Lung (tissue), 11 donors: ENCODE measurements at regions not wholly inside any gene's neighbourhood (a gene's known extent, or its start where the extent isn't known, plus 50 kb on each side); places are given as distances from the start of the nearest gene placed in this dataset.

Experiments used
- ATAC-seq: fragments of 200-7000 bp; cut with Tn5 transposase; one replicate; pipeline ENCODE4 v1.9.1; 2020; ENCODE audit warnings: moderate number of reproducible peaks; ENCODE audit not compliant: insufficient read depth, low FRiP score
- DNase-seq, 3 donors: peaks; one replicate each; pipeline ENCODE4 v3.0.0-alpha.2; 2013 to 2017
- H3K27ac ChIP-seq, 2 donors: one replicate each; pipeline ENCODE4 v1.5.1; 2013; ENCODE audit warnings: mild to moderate bottlenecking in 2 of 2, moderate library complexity in 2 of 2, control low read depth in 1 of 2, inconsistent platforms in 1 of 2, low read depth in 1 of 2, low read length in 1 of 2
- H3K27me3 ChIP-seq, 3 donors: one replicate each; pipeline ENCODE4 v1.5.1; 2013; ENCODE audit warnings: low read length in 2 of 3; ENCODE audit not compliant: control insufficient read depth in 3 of 3, insufficient read depth in 3 of 3
- H3K36me3 ChIP-seq, 4 donors: one replicate each; pipeline ENCODE4 v1.5.1; 2013; ENCODE audit warnings: low read length in 4 of 4, mild to moderate bottlenecking in 1 of 4, moderate library complexity in 1 of 4; ENCODE audit not compliant: control insufficient read depth in 4 of 4, insufficient read depth in 4 of 4
- H3K4me1 ChIP-seq, 5 donors: one replicate each; pipeline ENCODE4 v1.5.1; 2013; ENCODE audit warnings: low read length in 5 of 5, mild to moderate bottlenecking in 2 of 5, moderate library complexity in 1 of 5; ENCODE audit not compliant: control insufficient read depth in 5 of 5, insufficient read depth in 5 of 5
- H3K4me3 ChIP-seq: one replicate; pipeline ENCODE4 v1.5.1; 2013; ENCODE audit warnings: mild to moderate bottlenecking, control low read depth, moderate library complexity
- H3K9ac ChIP-seq, 2 donors: one replicate each; pipeline ENCODE4 v1.5.1; 2013; ENCODE audit warnings: low read length in 2 of 2, control low read depth in 1 of 2; ENCODE audit not compliant: insufficient read depth in 1 of 2
- H3K9me3 ChIP-seq, 4 donors: one replicate each; pipeline ENCODE4 v1.5.1; 2013; ENCODE audit warnings: low read length in 3 of 4, mild to moderate bottlenecking in 1 of 4, moderate library complexity in 1 of 4; ENCODE audit not compliant: control insufficient read depth in 4 of 4, insufficient read depth in 3 of 4
- WGBS, 2 donors: extraction: QIAGEN DNeasy Blood & Tissue Kit; methylation state at CpG; one replicate each; pipeline ENCODE4 v1.1.7; 2013; 5-methylcytosine and 5-hydroxymethylcytosine counted together
- TF ChIP-seq, protein P1 (sequence below): IDR thresholded peaks from 2 replicates; pipeline ENCODE4 v1.5.1; 2012; ENCODE audit warnings: mild to moderate bottlenecking; ENCODE audit errors: control extremely low read depth, extremely low read depth
- donor health status: control.
- donor health status: control.
- donor health status: Bipolar disorder and iron deficiency.
- donor health status: healthy.
- donor health status: DM: yes; HTN: yes; CAD: no.

GRCh38 chr10:89134963-89135362, 72.2 kb downstream of the CH25H start:
- no peak for ATAC-seq

DNA sequence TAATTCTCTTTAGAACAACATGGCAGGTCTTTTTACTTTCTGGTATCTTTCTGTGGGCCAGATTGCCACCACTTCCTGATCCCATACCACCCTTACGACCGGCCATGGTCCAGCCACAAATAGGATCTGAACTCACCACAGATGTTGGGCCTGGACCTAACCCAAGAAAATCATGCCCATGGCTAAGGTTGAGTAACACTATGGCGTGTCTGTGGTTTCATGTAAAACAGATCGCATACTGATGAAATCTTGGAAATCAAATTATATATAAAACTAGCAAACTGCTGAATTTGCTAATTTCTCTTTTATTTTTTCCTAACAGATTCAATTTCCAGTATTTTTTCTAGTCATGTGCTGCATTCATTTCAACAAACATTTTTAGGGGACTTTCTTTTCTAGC, 77.2 kb downstream of the CH25H start:
- H3K9ac ChIP-seq: no peak overlapping the region
- peaks cover 0 to 7% (median 0%) of the 10 kb centered on the region in 5 donors for H3K4me1 ChIP-seq
- ATAC-seq: no peak
- H3K27ac ChIP-seq: no peak overlapping the region
- DNase-seq: no peak
- no peaks in the 10 kb centered on the region for H3K27me3 ChIP-seq
- no peaks in the 10 kb centered on the region for H3K9me3 ChIP-seq
- no peak overlapping the region for H3K4me3 ChIP-seq
- TF ChIP-seq, protein P1, sequence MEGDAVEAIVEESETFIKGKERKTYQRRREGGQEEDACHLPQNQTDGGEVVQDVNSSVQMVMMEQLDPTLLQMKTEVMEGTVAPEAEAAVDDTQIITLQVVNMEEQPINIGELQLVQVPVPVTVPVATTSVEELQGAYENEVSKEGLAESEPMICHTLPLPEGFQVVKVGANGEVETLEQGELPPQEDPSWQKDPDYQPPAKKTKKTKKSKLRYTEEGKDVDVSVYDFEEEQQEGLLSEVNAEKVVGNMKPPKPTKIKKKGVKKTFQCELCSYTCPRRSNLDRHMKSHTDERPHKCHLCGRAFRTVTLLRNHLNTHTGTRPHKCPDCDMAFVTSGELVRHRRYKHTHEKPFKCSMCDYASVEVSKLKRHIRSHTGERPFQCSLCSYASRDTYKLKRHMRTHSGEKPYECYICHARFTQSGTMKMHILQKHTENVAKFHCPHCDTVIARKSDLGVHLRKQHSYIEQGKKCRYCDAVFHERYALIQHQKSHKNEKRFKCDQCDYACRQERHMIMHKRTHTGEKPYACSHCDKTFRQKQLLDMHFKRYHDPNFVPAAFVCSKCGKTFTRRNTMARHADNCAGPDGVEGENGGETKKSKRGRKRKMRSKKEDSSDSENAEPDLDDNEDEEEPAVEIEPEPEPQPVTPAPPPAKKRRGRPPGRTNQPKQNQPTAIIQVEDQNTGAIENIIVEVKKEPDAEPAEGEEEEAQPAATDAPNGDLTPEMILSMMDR: no peak
- 29 to 67% methylated on average over 4 of the region's 4 CpGs for WGBS, 2 donors
- no peaks in the 10 kb centered on the region for H3K36me3 ChIP-seq

More at GRCh38 chr10:89134963-89135362, 72.2 kb downstream of the CH25H start:
- Histone ChIP-seq H3K27ac (no peak overlapping the region), H3K36me3 (no peaks in the 10 kb centered on the region), H3K4me3 (no peak overlapping the region), H3K9ac (no peak overlapping the region), H3K9me3 (no peaks in the 10 kb centered on the region), H3K4me1 (no peaks in the 10 kb centered on the region), H3K27me3 (no peaks in the 10 kb centered on the region)
- no peak for DNase-seq
- TF ChIP-seq, protein P1: no peak

GRCh38 chr10:89122433-89123051, 84.6 kb downstream of the CH25H start:
- 32 to 48% methylated on average over 4 of the region's 4 CpGs for WGBS, 2 donors
- Histone ChIP-seq H3K9ac (no peak overlapping the region), H3K4me3 (no peak overlapping the region), H3K27ac (peak overlapping the region; percentile 21 to 61), H3K36me3 (no peaks in the 10 kb centered on the region), H3K9me3 (no peaks in the 10 kb centered on the region), H3K4me1 (peaks cover 0 to 3% (median 0%) of the 10 kb centered on the region in 5 donors), H3K27me3 (no peaks in the 10 kb centered on the region)
- peak in 1 of 3 donors; percentile 32 for DNase-seq
- TF ChIP-seq, protein P1: no peak
- no peak for ATAC-seq

DNA sequence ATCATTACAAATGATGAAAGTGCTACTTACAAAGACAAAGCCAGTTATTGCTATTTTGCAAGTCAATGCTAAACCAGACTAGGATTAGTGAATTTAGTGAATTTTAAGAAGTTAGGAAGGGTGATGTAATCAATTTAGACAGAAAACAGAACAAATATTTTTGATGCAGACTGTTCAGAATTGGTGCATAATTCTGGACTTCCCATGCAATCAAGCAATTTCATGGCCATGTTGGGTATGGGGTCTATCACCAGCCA, 85.4 kb downstream of the CH25H start:
- Histone ChIP-seq H3K4me1 (peaks cover 0 to 3% (median 0%) of the 10 kb centered on the region in 5 donors), H3K4me3 (no peak overlapping the region), H3K9me3 (no peaks in the 10 kb centered on the region), H3K9ac (no peak overlapping the region), H3K27ac (no peak overlapping the region), H3K27me3 (no peaks in the 10 kb centered on the region), H3K36me3 (no peaks in the 10 kb centered on the region)
- TF ChIP-seq, protein P1: no peak
- DNase-seq: no peak
- no peak for ATAC-seq
